Spleen (tissue), 7 donors: ENCODE measurements at regions not wholly inside any gene's neighbourhood (a gene's known extent, or its start where the extent isn't known, plus 50 kb on each side); places are given as distances from the start of the nearest gene placed in this dataset.

Experiments used
- CTCF ChIP-seq, 11 experiments: fragments of 200-600 bp in 7 of 11; fragments of 450-650 bp in 4 of 11; sonication (generic) in 4 of 11; IDR thresholded peaks in 8 of 11; conservative IDR thresholded peaks in 3 of 11; 1 replicate in 7 of 11; 2 replicates in 4 of 11; pipeline versions ENCODE4 v1.4.0 to v1.8.0; 2016 to 2021; ENCODE audit warnings: antibody characterized with exemption in 11 of 11, inconsistent platforms in 4 of 11, mild to moderate bottlenecking in 1 of 11
- POLR2A ChIP-seq, 3 donors: fragments of 450-650 bp; IDR thresholded peaks; one replicate each; pipeline ENCODE4 v1.5.1; 2017; ENCODE audit warnings: antibody characterized with exemption in 3 of 3, mild to moderate bottlenecking in 1 of 3
- donor health status: DM: no; HTN: no; CAD: no; lungs with moderate emphysema.
- donor health status: DM: no; HTN: no; CAD: no.
- donor health status: DM: no; HTN: no; CAD: no.

GRCh38 chr9:13862654-13863053 lies 451.3 kb downstream of the NFIB start:
- TF ChIP-seq CTCF (IDR thresholded peaks at IDR 0.05 in 8 of 11, conservative IDR thresholded peaks at IDR 0.05 in 3 of 11) (no peak), POLR2A (IDR thresholded peaks at IDR 0.05) (no peak)
